Osteocyte (in vitro differentiated cells): ENCODE measurements at regions not wholly inside any gene's neighbourhood (a gene's known extent, or its start where the extent isn't known, plus 50 kb on each side); places are given as distances from the start of the nearest gene placed in this dataset.

Experiments used
- DNase-seq: peaks from one replicate; pipeline ENCODE4 v3.0.0; 2021; ENCODE audit warnings: mixed read lengths; ENCODE audit not compliant: unreplicated experiment; ENCODE audit errors: extremely low spot score
- H3K27ac Mint-ChIP-seq: one replicate; pipeline ENCODE4 v1.8.0; 2021; ENCODE audit warnings: mild to moderate bottlenecking, mixed read lengths; ENCODE audit not compliant: unreplicated experiment
- H3K27me3 Mint-ChIP-seq: one replicate; pipeline ENCODE4 v1.8.0; 2021; ENCODE audit warnings: mixed read lengths; ENCODE audit not compliant: unreplicated experiment
- H3K36me3 Mint-ChIP-seq: one replicate; pipeline ENCODE4 v1.8.0; 2021; ENCODE audit warnings: mixed read lengths; ENCODE audit not compliant: unreplicated experiment
- H3K4me1 Mint-ChIP-seq: one replicate; pipeline ENCODE4 v1.8.0; 2021; ENCODE audit warnings: mixed read lengths; ENCODE audit not compliant: unreplicated experiment
- H3K4me3 Mint-ChIP-seq: one replicate; pipeline ENCODE4 v1.8.0; 2021; ENCODE audit warnings: mild to moderate bottlenecking, moderate library complexity, mixed read lengths; ENCODE audit not compliant: unreplicated experiment
- H3K9me3 Mint-ChIP-seq: one replicate; pipeline ENCODE4 v1.8.0; 2021; ENCODE audit warnings: mixed read lengths; ENCODE audit not compliant: unreplicated experiment
- CTCF ChIP-seq: fragments of 200-600 bp; sonication (generic); IDR thresholded peaks from 2 replicates; pipeline ENCODE4 v1.5.0; 2021; ENCODE audit warnings: antibody characterized with exemption, mild to moderate bottlenecking, moderate library complexity

DNA sequence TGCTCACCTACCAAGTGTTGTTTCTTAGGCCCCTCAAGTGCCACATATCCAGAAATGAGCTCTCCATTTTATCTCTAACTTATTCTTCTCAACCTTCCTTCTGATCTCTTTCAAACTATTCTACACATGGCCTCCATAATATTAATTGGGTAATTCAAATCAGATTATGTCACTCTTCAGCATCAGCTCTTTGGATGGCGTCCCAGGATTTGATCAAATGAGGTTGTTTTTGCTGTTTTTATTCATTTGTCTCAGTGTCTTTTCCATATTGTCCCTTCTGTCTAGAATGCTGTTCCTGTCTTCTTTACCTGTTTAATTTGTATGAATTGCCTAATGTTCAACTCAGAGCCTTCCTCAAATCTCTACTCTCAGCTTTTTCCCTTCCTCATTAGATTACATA, 234.6 kb upstream of the CXCL12 start:
- H3K4me1 Mint-ChIP-seq: no peaks in the 10 kb centered on the region
- H3K9me3 Mint-ChIP-seq: peaks cover 10% of the 10 kb centered on the region
- no peaks in the 10 kb centered on the region for H3K36me3 Mint-ChIP-seq
- no peak for DNase-seq
- no peak overlapping the region for H3K27ac Mint-ChIP-seq
- no peak overlapping the region for H3K4me3 Mint-ChIP-seq
- TF ChIP-seq CTCF: no peak
- no peaks in the 10 kb centered on the region for H3K27me3 Mint-ChIP-seq

- TF ChIP-seq CTCF: no peak
- peaks cover 10% of the 10 kb centered on the region for H3K9me3 Mint-ChIP-seq
Measured at GRCh38 chr10:44619975-44620374, 235.1 kb upstream of the CXCL12 start.

DNA sequence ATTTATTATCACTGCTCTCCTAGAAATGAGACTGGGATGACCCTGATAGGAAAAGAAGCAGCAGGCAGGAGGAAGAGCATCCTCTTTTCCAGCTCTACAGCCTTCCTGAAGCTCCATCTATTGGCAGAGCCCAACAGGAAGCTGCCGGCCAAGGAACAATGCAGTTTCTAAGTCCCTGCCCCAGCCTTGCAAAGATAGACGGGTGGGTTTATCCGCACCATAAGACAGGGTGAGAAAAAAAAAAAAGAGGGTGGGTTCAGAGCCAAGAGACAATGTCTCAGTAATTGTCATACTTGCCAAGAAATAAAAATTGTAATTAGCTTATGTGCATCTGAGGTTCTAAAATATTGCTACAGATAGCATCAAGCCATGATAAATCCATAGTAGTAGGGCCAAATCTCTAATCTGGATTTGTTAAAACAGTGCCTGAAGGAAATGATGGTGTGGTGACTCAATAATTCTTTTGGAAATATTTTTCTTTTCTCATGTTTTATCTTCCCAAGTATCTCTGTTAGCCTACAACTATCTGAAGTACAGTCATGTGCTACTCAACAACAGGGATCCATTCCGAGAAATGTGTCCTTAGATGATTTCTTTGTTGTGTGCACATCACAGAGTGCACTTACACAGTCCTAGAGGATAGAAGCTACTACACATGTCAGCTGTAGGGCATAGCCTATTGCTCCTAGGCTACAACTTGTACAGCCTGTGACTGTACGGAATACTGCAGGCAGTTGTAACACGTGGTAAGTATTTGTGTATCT, 242.9 kb upstream of the CXCL12 start:
- no peak for TF ChIP-seq CTCF
- no peak for DNase-seq
- no peaks in the 10 kb centered on the region for H3K36me3 Mint-ChIP-seq
- no peaks in the 10 kb centered on the region for H3K9me3 Mint-ChIP-seq
- peaks cover 31% of the 10 kb centered on the region for H3K4me1 Mint-ChIP-seq
- H3K27ac Mint-ChIP-seq: peak overlapping the region; percentile 88
- H3K4me3 Mint-ChIP-seq: no peak overlapping the region
- H3K27me3 Mint-ChIP-seq: no peaks in the 10 kb centered on the region

More at GRCh38 chr10:44619975-44620374, 235.1 kb upstream of the CXCL12 start:
- Mint-ChIP-seq H3K27ac (no peak overlapping the region), H3K36me3 (no peaks in the 10 kb centered on the region), H3K4me3 (no peak overlapping the region), H3K27me3 (no peaks in the 10 kb centered on the region), H3K4me1 (peaks cover 4% of the 10 kb centered on the region)
- no peak for DNase-seq

DNA sequence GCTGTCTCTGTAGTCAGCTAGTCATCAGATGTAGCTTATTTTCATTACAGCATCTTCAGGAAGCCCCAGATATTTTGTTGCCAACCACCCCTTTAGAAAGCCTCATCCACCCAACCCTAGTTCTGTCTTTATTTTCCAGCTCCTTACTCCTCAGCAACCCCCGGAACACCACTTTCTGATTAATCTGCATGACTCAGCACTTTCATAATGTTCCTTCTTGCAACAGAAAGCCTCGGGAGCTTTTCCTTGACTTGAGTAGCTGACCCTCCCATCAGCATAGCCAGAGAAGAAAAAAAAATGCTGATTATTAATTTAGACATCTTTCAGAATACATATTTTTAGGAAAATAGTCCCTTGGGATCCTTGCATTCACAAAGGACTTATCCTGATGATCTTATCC, 244.0 kb upstream of the CXCL12 start:
- H3K4me1 Mint-ChIP-seq: peaks cover 31% of the 10 kb centered on the region
- H3K36me3 Mint-ChIP-seq: no peaks in the 10 kb centered on the region
- TF ChIP-seq CTCF: no peak
- no peaks in the 10 kb centered on the region for H3K9me3 Mint-ChIP-seq
- no peak for DNase-seq
- H3K27me3 Mint-ChIP-seq: no peaks in the 10 kb centered on the region
- peak overlapping the region; percentile 88 for H3K27ac Mint-ChIP-seq
- H3K4me3 Mint-ChIP-seq: peak overlapping the region; percentile 1

GRCh38 chr10:44635176-44635575, 250.3 kb upstream of the CXCL12 start:
- no peak for TF ChIP-seq CTCF
- H3K27ac Mint-ChIP-seq: no peak overlapping the region
- H3K36me3 Mint-ChIP-seq: no peaks in the 10 kb centered on the region
- H3K9me3 Mint-ChIP-seq: peaks cover 5% of the 10 kb centered on the region
- DNase-seq: no peak
- H3K27me3 Mint-ChIP-seq: no peaks in the 10 kb centered on the region
- H3K4me1 Mint-ChIP-seq: no peaks in the 10 kb centered on the region
- H3K4me3 Mint-ChIP-seq: no peak overlapping the region
